Upper lobe of left lung (tissue), 4 donors: ENCODE measurements at regions not wholly inside any gene's neighbourhood (a gene's known extent, or its start where the extent isn't known, plus 50 kb on each side); places are given as distances from the start of the nearest gene placed in this dataset.

Source experiments
- POLR2AphosphoS5 ChIP-seq, 2 donors: sonication (generic); formaldehyde crosslinking; IDR thresholded peaks; one replicate each; pipeline ENCODE4 v1.5.1; 2017; ENCODE audit warnings: antibody characterized with exemption in 2 of 2
- TF ChIP-seq, protein P1 (sequence below), 6 experiments: fragments of 450-650 bp in 4 of 6; fragments of 200-600 bp in 2 of 6; sonication (generic) in 2 of 6; IDR thresholded peaks; one replicate each; pipeline ENCODE4 v1.5.1; 2016 to 2019; ENCODE audit warnings: antibody characterized with exemption in 6 of 6

DNA sequence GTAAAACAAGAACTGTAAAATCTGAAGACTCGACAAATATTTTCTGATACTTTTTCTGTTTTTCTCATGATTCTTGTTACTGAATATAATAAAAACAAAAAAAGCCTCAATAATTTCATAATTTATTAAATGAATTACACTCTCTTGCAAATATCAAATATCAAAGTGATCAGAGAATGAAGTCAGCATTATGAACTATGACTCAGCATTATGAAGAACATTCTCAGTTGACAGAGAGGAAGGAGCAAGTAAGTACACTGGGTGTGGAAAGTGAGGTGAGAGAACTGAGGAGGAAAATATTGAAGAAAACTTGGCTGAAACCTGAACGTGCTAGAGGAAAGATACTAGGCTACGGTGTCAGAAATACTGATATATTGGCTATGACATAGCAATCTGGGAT is 529.5 kb downstream of the KCNT2 start:
- TF ChIP-seq, protein P1, sequence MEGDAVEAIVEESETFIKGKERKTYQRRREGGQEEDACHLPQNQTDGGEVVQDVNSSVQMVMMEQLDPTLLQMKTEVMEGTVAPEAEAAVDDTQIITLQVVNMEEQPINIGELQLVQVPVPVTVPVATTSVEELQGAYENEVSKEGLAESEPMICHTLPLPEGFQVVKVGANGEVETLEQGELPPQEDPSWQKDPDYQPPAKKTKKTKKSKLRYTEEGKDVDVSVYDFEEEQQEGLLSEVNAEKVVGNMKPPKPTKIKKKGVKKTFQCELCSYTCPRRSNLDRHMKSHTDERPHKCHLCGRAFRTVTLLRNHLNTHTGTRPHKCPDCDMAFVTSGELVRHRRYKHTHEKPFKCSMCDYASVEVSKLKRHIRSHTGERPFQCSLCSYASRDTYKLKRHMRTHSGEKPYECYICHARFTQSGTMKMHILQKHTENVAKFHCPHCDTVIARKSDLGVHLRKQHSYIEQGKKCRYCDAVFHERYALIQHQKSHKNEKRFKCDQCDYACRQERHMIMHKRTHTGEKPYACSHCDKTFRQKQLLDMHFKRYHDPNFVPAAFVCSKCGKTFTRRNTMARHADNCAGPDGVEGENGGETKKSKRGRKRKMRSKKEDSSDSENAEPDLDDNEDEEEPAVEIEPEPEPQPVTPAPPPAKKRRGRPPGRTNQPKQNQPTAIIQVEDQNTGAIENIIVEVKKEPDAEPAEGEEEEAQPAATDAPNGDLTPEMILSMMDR (IDR thresholded peaks at IDR 0.05), result no peak
- TF ChIP-seq POLR2AphosphoS5 (IDR thresholded peaks at IDR 0.05), result no peak
